Endothelial cell of umbilical vein (primary cell): ENCODE measurements at regions not wholly inside any gene's neighbourhood (a gene's known extent, or its start where the extent isn't known, plus 50 kb on each side); places are given as distances from the start of the nearest gene placed in this dataset.

Source experiments
- BruUV-seq: library from RNA; stranded (reverse); fragments of 400-500 nt; replicated peaks from 2 replicates; lab custom pipeline; 2021; lab: Mats Ljungman, UMichigan
- CTCF ChIA-PET: fragments of 300-600, 350-600 bp; sonication (Branson Sonifier 250); formaldehyde crosslinking; loops from one replicate; lab custom pipeline; 2021; ENCODE audit warnings: antibody characterized with exemption, inconsistent platforms; lab: Charles Lee
- POLR2A ChIA-PET: fragments of 300-600, 350-600 bp; sonication (Branson Sonifier 250); formaldehyde crosslinking; loops from one replicate; lab custom pipeline; 2021; ENCODE audit warnings: antibody characterized with exemption, inconsistent platforms; lab: Charles Lee
- DNase-seq: peaks from one replicate; pipeline ENCODE4 v3.0.0-alpha.2; 2011; ENCODE audit warnings: low read depth, low spot score
- FAIRE-seq: peaks from 2 replicates; lab custom pipeline; 2011; peaks lifted over from hg19 to GRCh38; lab: Jason Lieb, UNC
- H2AFZ ChIP-seq: 2 replicates; pipeline ENCODE4 v1.6.0; 2012; ENCODE audit warnings: low read depth, low read length, control low read depth, inconsistent platforms
- H3K27ac ChIP-seq: 2 replicates; pipeline ENCODE4 v1.5.1; 2011; ENCODE audit warnings: low read depth, mild to moderate bottlenecking, control low read depth, low read length, moderate library complexity; ENCODE audit not compliant: insufficient read depth
- H3K27me3 ChIP-seq, 2 experiments: 2 replicates each; pipeline versions ENCODE4 v1.6.0 to v1.6.1; 2011; ENCODE audit warnings: low read length in 2 of 2, mixed read lengths in 1 of 2; ENCODE audit not compliant: control insufficient read depth in 2 of 2, insufficient read depth in 2 of 2
- H3K36me3 ChIP-seq, 2 experiments: 2 replicates in 1 of 2; 3 replicates in 1 of 2; pipeline ENCODE4 v1.5.1; 2011; ENCODE audit warnings: low read length in 2 of 2, mild to moderate bottlenecking in 1 of 2, moderate library complexity in 1 of 2; ENCODE audit not compliant: control insufficient read depth in 2 of 2, insufficient read depth in 2 of 2; ENCODE audit errors: extremely low read depth in 1 of 2
- H3K4me1 ChIP-seq: 3 replicates; pipeline ENCODE4 v1.5.1; 2011; ENCODE audit warnings: mild to moderate bottlenecking, low read length; ENCODE audit not compliant: control insufficient read depth, insufficient read depth; ENCODE audit errors: extremely low read depth
- H3K4me2 ChIP-seq: 2 replicates; pipeline ENCODE4 v1.6.1; 2011; ENCODE audit warnings: low read length, control low read depth, mixed read lengths; ENCODE audit not compliant: insufficient read depth
- H3K4me3 ChIP-seq, 3 experiments: fragments of 200-600 bp in 1 of 3; sonication (generic), shearing (Covaris generic) in 1 of 3; replicated peaks in 1 of 3; 2 replicates each; pipeline ENCODE4 v1.5.1; 2011 to 2016; ENCODE audit warnings: control low read depth in 3 of 3, low read length in 3 of 3, mild to moderate bottlenecking in 2 of 3, inconsistent platforms in 1 of 3, low read depth in 1 of 3, moderate library complexity in 1 of 3; ENCODE audit not compliant: insufficient read depth in 1 of 3
- H3K79me2 ChIP-seq: 2 replicates; pipeline ENCODE4 v1.6.0; 2012; ENCODE audit warnings: low read length, inconsistent platforms; ENCODE audit not compliant: control insufficient read depth, insufficient read depth
- H3K9ac ChIP-seq: replicated peaks from 2 replicates; pipeline ENCODE3; 2011; ENCODE audit warnings: low read length, control low read depth; ENCODE audit not compliant: insufficient read depth; ENCODE audit errors: extremely low read depth
- H3K9me1 ChIP-seq: replicated peaks from 3 replicates; pipeline ENCODE4 v1.6.0; 2011; ENCODE audit warnings: mild to moderate bottlenecking, low read length; ENCODE audit not compliant: control insufficient read depth, insufficient read depth; ENCODE audit errors: extremely low read depth
- H3K9me3 ChIP-seq: replicated peaks from 2 replicates; pipeline ENCODE4 v1.5.1; 2012; ENCODE audit warnings: low read length, inconsistent platforms; ENCODE audit not compliant: control insufficient read depth, insufficient read depth
- H4K20me1 ChIP-seq: replicated peaks from 2 replicates; pipeline ENCODE3; 2011; ENCODE audit warnings: mild to moderate bottlenecking, low read length; ENCODE audit not compliant: control insufficient read depth, insufficient read depth; ENCODE audit errors: extremely low read depth
- EZH2 ChIP-seq: IDR thresholded peaks from 2 replicates; pipeline ENCODE4 v1.6.1; 2012; ENCODE audit warnings: borderline replicate concordance, low read depth, mild to moderate bottlenecking, moderate library complexity, low read length, inconsistent platforms; ENCODE audit not compliant: severe bottlenecking
- FOS ChIP-seq: IDR thresholded peaks from 2 replicates; pipeline ENCODE4 v1.6.1; 2011; ENCODE audit warnings: mild to moderate bottlenecking, low read length, moderate library complexity, borderline replicate concordance; ENCODE audit not compliant: insufficient read depth
- GATA2 ChIP-seq: IDR thresholded peaks from 2 replicates; pipeline ENCODE4 v1.7.0; 2011; ENCODE audit warnings: low read depth, mild to moderate bottlenecking, moderate library complexity, mixed read lengths, low read length; ENCODE audit not compliant: insufficient read length, insufficient read depth
- JUN ChIP-seq: IDR thresholded peaks from 2 replicates; pipeline ENCODE4 v1.6.1; 2011; ENCODE audit warnings: borderline replicate concordance, low read depth; ENCODE audit not compliant: insufficient read length, insufficient read depth
- MYC ChIP-seq: IDR thresholded peaks from one replicate; pipeline ENCODE4 v1.6.1; 2011; ENCODE audit warnings: mild to moderate bottlenecking, low read depth, low read length
- POLR2A ChIP-seq: IDR thresholded peaks from 2 replicates; pipeline ENCODE4 v1.6.1; 2012; ENCODE audit warnings: low read depth, mild to moderate bottlenecking, control low read depth, low read length
- POLR2AphosphoS5 ChIP-seq: IDR thresholded peaks from 2 replicates; pipeline ENCODE4 v1.6.1; 2012; ENCODE audit warnings: low read depth, mild to moderate bottlenecking, control low read depth, low read length, moderate library complexity; ENCODE audit not compliant: insufficient read depth
- dilution Hi-C: fragments of 300-500 bp; cut with MboI; formaldehyde crosslinking; loops from one replicate; pipeline ENCODE4 v1.15.0; 2019; ENCODE audit warnings: low sequenced_read_pairs; ENCODE audit not compliant: extremely low pct_ligation_motif_present
- intact Hi-C: fragments of 100-400 bp; cut with micrococcal nuclease; formaldehyde crosslinking; loops from one replicate; pipeline ENCODE4 v1.10.0; 2022
- TF ChIP-seq, protein P1 (sequence below), 2 donors: IDR thresholded peaks; 1 replicate in 1 of 2; 2 replicates in 1 of 2; pipeline ENCODE4 v1.5.1; 2011; ENCODE audit warnings: low read length in 2 of 2, mild to moderate bottlenecking in 2 of 2, moderate library complexity in 2 of 2, control low read depth in 1 of 2, inconsistent platforms in 1 of 2, low read depth in 1 of 2; ENCODE audit not compliant: insufficient read depth in 1 of 2; ENCODE audit errors: extremely low read depth in 1 of 2
- TF ChIP-seq, protein P2 (sequence below): IDR thresholded peaks from 2 replicates; pipeline ENCODE4 v1.6.1; 2011; ENCODE audit not compliant: insufficient read depth, insufficient read length

DNA sequence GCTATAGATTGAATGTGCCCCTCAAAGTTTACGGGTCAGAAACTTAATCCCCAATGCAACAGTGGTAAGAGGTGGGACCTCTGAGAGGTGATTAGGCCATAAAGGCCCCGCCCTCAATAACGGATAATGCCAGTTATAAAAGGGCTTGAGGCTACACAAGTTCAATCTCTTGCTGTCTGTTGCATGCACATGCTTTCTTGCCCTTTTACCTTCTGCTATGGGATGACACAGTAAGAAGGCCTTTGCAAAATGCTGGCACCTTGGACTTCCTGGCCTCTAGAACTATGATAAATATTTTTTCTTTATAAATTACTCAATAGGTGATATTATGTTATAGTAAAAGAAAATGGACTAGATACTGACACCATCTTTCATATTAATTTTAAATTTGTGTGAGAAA, 806.1 kb downstream of the TENT5A start:
- H3K36me3 ChIP-seq = no peaks in the 10 kb centered on the region
- no peak for DNase-seq
- no peaks in the 10 kb centered on the region for H4K20me1 ChIP-seq
- no peaks in the 10 kb centered on the region for H3K27me3 ChIP-seq
- dilution Hi-C loops = no loop called here
- no peak for TF ChIP-seq EZH2
- no peak for TF ChIP-seq GATA2
- TF ChIP-seq MYC = no peak
- no peak for TF ChIP-seq POLR2AphosphoS5
- TF ChIP-seq, protein P1, sequence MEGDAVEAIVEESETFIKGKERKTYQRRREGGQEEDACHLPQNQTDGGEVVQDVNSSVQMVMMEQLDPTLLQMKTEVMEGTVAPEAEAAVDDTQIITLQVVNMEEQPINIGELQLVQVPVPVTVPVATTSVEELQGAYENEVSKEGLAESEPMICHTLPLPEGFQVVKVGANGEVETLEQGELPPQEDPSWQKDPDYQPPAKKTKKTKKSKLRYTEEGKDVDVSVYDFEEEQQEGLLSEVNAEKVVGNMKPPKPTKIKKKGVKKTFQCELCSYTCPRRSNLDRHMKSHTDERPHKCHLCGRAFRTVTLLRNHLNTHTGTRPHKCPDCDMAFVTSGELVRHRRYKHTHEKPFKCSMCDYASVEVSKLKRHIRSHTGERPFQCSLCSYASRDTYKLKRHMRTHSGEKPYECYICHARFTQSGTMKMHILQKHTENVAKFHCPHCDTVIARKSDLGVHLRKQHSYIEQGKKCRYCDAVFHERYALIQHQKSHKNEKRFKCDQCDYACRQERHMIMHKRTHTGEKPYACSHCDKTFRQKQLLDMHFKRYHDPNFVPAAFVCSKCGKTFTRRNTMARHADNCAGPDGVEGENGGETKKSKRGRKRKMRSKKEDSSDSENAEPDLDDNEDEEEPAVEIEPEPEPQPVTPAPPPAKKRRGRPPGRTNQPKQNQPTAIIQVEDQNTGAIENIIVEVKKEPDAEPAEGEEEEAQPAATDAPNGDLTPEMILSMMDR (IDR thresholded peaks at IDR 0.05; ENCODE audit: extremely low read depth in 1 of 2, insufficient read depth in 1 of 2, low read depth in 1 of 2, low read length in 2 of 2) = no peak
- TF ChIP-seq, protein P2, sequence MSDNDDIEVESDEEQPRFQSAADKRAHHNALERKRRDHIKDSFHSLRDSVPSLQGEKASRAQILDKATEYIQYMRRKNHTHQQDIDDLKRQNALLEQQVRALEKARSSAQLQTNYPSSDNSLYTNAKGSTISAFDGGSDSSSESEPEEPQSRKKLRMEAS = no peak
- no peak for TF ChIP-seq JUN
- TF ChIP-seq FOS = no peak
- no peak for TF ChIP-seq POLR2A
- no peak overlapping the region for H2AFZ ChIP-seq
- no TSS peak for BruUV-seq
- no peak overlapping the region for H3K4me3 ChIP-seq
- H3K9ac ChIP-seq = no peak overlapping the region
- H3K79me2 ChIP-seq = no peaks in the 10 kb centered on the region
- FAIRE-seq = no peak
- CTCF ChIA-PET = no interaction called here
- intact Hi-C loops = no loop called here
- H3K9me3 ChIP-seq = no peaks in the 10 kb centered on the region
- no peak overlapping the region for H3K4me2 ChIP-seq
- no peaks in the 10 kb centered on the region for H3K4me1 ChIP-seq
- POLR2A ChIA-PET = no interaction called here
- no peak overlapping the region for H3K27ac ChIP-seq
- H3K9me1 ChIP-seq = no peaks in the 10 kb centered on the region
